Type B pancreatic cell (in vitro differentiated cells): ENCODE measurements at regions not wholly inside any gene's neighbourhood (a gene's known extent, or its start where the extent isn't known, plus 50 kb on each side); places are given as distances from the start of the nearest gene placed in this dataset.
"Not testable (repeated sequence)": the region's sequence is repeated elsewhere in the genome, so short reads cannot be mapped to it uniquely, and the experiment has no call there.

Experiments
- DNase-seq: peaks from one replicate; pipeline ENCODE4 v3.0.0; 2021; ENCODE audit warnings: mixed read lengths; ENCODE audit not compliant: unreplicated experiment; ENCODE audit errors: extremely low spot score
- H3K27ac Mint-ChIP-seq: 2 replicates; pipeline ENCODE4 v1.8.0; 2021; ENCODE audit warnings: mild to moderate bottlenecking, mixed read lengths
- H3K27me3 Mint-ChIP-seq: 2 replicates; pipeline ENCODE4 v1.8.0; 2021; ENCODE audit warnings: mixed read lengths
- H3K36me3 Mint-ChIP-seq: 2 replicates; pipeline ENCODE4 v1.8.0; 2021; ENCODE audit warnings: mixed read lengths
- H3K4me1 Mint-ChIP-seq: one replicate; pipeline ENCODE4 v1.8.0; 2021; ENCODE audit warnings: mixed read lengths; ENCODE audit not compliant: unreplicated experiment
- H3K4me3 Mint-ChIP-seq: 2 replicates; pipeline ENCODE4 v1.8.0; 2021; ENCODE audit warnings: mild to moderate bottlenecking, mixed read lengths
- H3K9me3 Mint-ChIP-seq: 2 replicates; pipeline ENCODE4 v1.8.0; 2021; ENCODE audit warnings: mixed read lengths
- TF ChIP-seq, protein P1 (sequence below): fragments of 200-600 bp; sonication (generic); conservative IDR thresholded peaks from 2 replicates; pipeline ENCODE4 v1.5.0; 2021; ENCODE audit warnings: antibody characterized with exemption, mild to moderate bottlenecking

DNA sequence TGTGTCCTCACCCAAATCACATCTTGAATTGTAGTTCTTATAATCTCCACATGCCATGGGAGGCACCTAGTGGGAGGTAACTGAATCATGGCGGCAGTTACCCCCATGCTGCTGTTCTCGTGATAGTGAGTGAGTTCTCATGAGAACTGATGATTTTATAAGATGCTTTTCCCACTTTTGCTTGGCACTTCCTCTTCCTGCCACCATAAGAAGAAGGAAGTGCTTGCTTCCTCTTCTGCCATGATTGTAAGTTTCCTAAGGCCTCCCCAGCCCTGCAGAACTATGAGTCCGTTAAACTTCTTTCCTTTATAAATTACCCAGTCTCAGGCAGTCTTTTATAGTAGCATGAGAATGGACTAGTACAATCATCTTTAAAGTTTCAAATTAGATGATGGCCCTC, 902.4 kb upstream of the PIK3C3 start:
- Mint-ChIP-seq H3K9me3 (no peaks in the 10 kb centered on the region), H3K4me1 (peaks cover 6% of the 10 kb centered on the region), H3K27ac (no peak overlapping the region), H3K36me3 (no peaks in the 10 kb centered on the region), H3K27me3 (no peaks in the 10 kb centered on the region), H3K4me3 (no peak overlapping the region)
- TF ChIP-seq, protein P1, sequence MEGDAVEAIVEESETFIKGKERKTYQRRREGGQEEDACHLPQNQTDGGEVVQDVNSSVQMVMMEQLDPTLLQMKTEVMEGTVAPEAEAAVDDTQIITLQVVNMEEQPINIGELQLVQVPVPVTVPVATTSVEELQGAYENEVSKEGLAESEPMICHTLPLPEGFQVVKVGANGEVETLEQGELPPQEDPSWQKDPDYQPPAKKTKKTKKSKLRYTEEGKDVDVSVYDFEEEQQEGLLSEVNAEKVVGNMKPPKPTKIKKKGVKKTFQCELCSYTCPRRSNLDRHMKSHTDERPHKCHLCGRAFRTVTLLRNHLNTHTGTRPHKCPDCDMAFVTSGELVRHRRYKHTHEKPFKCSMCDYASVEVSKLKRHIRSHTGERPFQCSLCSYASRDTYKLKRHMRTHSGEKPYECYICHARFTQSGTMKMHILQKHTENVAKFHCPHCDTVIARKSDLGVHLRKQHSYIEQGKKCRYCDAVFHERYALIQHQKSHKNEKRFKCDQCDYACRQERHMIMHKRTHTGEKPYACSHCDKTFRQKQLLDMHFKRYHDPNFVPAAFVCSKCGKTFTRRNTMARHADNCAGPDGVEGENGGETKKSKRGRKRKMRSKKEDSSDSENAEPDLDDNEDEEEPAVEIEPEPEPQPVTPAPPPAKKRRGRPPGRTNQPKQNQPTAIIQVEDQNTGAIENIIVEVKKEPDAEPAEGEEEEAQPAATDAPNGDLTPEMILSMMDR, result no peak
- DNase-seq, result no peak

DNA sequence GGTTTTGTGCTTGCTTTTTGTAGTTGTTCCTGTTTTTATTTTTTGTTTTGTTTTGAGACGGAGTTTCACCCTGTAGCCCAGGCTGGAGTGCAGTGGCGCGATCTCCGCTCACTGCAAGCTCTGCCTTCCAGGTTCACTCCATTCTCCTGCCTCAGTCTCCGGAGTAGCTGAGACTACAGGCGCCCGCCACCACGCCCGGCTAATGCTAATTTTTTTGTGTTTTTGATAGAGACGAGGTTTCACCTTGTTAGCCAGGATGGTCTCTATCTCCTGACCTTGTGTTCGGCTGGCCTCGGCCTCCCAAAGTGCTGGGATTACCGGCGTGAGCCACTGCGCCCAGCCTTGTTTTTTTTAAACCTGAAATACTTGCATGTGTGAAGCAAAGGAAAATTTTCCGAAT, 908.8 kb upstream of the PIK3C3 start:
- H3K27me3 Mint-ChIP-seq, H3K4me3 Mint-ChIP-seq, DNase-seq, H3K4me1 Mint-ChIP-seq, H3K27ac Mint-ChIP-seq, H3K9me3 Mint-ChIP-seq, H3K36me3 Mint-ChIP-seq: not testable (repeated sequence)

DNA sequence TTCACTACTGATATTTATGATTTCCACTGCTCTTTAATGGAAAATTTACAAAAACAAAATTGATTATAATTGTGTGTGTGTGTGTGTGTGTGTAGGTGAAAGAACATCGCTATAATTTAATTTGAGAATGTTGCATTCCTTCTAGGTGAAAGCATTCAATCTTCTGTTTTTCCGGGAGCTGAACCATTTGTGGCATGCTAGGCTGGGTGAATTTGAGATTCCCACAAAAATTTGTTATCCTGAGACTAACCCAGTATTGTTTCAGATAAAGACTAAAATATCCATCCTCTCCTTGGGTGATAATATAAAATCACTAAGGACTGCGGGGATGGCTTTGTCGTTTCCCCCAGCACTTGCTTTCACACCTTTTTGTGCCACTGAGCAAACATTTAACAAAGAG, 911.2 kb upstream of the PIK3C3 start:
- H3K36me3 Mint-ChIP-seq, result no peaks in the 10 kb centered on the region
- TF ChIP-seq, protein P1, result no peak
- H3K4me1 Mint-ChIP-seq, result no peaks in the 10 kb centered on the region
- no peaks in the 10 kb centered on the region for H3K9me3 Mint-ChIP-seq
- no peak overlapping the region for H3K4me3 Mint-ChIP-seq
- DNase-seq, result no peak
- H3K27ac Mint-ChIP-seq, result no peak overlapping the region
- no peaks in the 10 kb centered on the region for H3K27me3 Mint-ChIP-seq

DNA sequence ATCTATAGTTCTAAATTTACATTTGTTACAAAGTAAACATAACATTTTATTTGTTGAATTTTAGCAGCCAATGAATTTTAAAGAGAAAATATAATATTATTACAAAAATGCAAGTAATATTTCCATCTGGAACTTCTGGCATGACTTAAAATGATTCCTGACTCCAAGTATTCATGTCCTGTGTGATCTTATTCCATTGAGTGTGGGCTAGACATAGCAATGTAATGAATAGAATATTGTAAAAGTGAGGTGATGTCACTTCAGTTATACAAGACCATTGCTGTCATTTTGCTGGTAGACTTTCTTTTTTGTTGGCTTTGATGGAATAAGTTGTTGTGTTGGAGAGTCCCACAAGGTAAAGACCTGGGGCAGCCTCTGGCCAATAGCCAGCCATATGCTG, 912.2 kb upstream of the PIK3C3 start:
- Mint-ChIP-seq H3K9me3 (no peaks in the 10 kb centered on the region), H3K36me3 (no peaks in the 10 kb centered on the region), H3K27ac (no peak overlapping the region)

DNA sequence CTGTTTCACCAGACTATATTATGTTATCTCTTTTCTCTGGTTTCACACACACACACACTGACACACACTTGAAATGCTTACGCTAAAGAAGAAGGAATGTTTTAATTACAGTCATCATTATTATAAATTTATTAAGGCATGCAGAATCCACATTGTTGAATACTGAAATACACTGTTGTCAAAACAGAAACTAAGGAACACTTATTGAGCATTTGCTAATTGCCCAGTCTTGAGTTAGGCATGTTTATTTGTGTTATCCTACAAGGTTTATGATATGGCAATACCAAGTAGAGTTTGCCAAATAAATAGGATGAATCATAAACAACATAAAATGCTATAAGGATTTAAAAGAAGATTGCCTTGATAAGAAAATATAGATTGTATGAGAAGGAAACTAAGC, 917.0 kb upstream of the PIK3C3 start:
- no peaks in the 10 kb centered on the region for H3K36me3 Mint-ChIP-seq
- no peak overlapping the region for H3K27ac Mint-ChIP-seq
- no peaks in the 10 kb centered on the region for H3K27me3 Mint-ChIP-seq
- H3K9me3 Mint-ChIP-seq, result no peaks in the 10 kb centered on the region
- DNase-seq, result no peak
- TF ChIP-seq, protein P1, result no peak
- peaks cover 10% of the 10 kb centered on the region for H3K4me1 Mint-ChIP-seq
- H3K4me3 Mint-ChIP-seq, result no peak overlapping the region

More for the DNA sequence above, 912.2 kb upstream of the PIK3C3 start:
- TF ChIP-seq, protein P1, result no peak
- no peak overlapping the region for H3K4me3 Mint-ChIP-seq
- no peaks in the 10 kb centered on the region for H3K27me3 Mint-ChIP-seq
- DNase-seq, result no peak
- no peaks in the 10 kb centered on the region for H3K4me1 Mint-ChIP-seq

DNA sequence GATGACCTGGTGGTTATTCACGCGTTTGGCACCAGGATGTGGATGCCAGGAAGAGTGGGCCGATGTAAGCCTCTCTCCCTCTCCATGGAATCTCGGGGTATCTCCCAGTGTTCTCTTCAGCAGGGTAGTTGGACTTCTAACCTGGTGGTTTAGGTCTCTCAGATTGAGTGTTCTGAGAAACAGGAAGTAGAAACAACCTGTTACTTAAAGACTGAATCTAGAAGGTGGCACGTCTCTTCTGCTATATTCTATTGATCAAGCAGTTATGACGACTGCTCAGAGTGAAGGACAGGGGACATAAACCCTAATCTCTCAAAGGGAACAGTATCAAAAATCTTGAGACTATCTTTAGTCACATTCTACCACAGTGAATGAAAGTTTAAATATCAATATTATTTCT, 918.7 kb upstream of the PIK3C3 start:
- TF ChIP-seq, protein P1, result no peak

More for the DNA sequence above, 918.7 kb upstream of the PIK3C3 start:
- no peak for DNase-seq
- H3K27ac Mint-ChIP-seq, result no peak overlapping the region
- H3K27me3 Mint-ChIP-seq, result no peaks in the 10 kb centered on the region
- H3K36me3 Mint-ChIP-seq, result no peaks in the 10 kb centered on the region
- H3K4me3 Mint-ChIP-seq, result no peak overlapping the region
- H3K4me1 Mint-ChIP-seq, result peaks cover 10% of the 10 kb centered on the region
- no peaks in the 10 kb centered on the region for H3K9me3 Mint-ChIP-seq
